Naive thymus-derived CD4-positive, alpha-beta T cell (primary cell): ENCODE measurements at regions not wholly inside any gene's neighbourhood (a gene's known extent, or its start where the extent isn't known, plus 50 kb on each side); places are given as distances from the start of the nearest gene placed in this dataset.
A peak's percentile ranks its signal among the peaks of the same experiment; 100 is the strongest.
"Not testable (repeated sequence)": the region's sequence is repeated elsewhere in the genome, so short reads cannot be mapped to it uniquely, and the experiment has no call there.

Experiments used
- ATAC-seq: fragments of 150-1000 bp; cut with Tn5 transposase; 2 replicates; pipeline ENCODE4 v1.10.0; 2021; ENCODE audit warnings: mild to moderate bottlenecking, moderate library complexity
- CTCF ChIA-PET: fragments of 350-600 bp; sonication (Branson Sonifier 250); formaldehyde crosslinking; loops from one replicate; lab custom pipeline; 2021; ENCODE audit warnings: antibody characterized with exemption; lab: Charles Lee
- POLR2A ChIA-PET: fragments of 350-600 bp; sonication (Branson Sonifier 250); formaldehyde crosslinking; loops from one replicate; lab custom pipeline; 2021; ENCODE audit warnings: antibody characterized with exemption, inconsistent platforms; lab: Charles Lee
- DNase-seq, 9 donors: peaks; one replicate each; pipeline versions ENCODE4 v3.0.0 to v3.0.0-alpha.2; 2020 to 2022; ENCODE audit warnings: mixed read lengths in 1 of 9
- H3K27ac ChIP-seq: one replicate; pipeline ENCODE4 v1.7.0; 2013; ENCODE audit warnings: mild to moderate bottlenecking, low read depth, low read length, moderate library complexity
- H3K27me3 ChIP-seq, 2 donors: one replicate each; pipeline ENCODE4 v1.7.0; 2013; ENCODE audit warnings: low read length in 2 of 2, mild to moderate bottlenecking in 2 of 2, moderate library complexity in 2 of 2; ENCODE audit not compliant: control insufficient read depth in 2 of 2, insufficient read depth in 2 of 2
- H3K36me3 ChIP-seq, 3 experiments: 1 replicate in 2 of 3; 2 replicates in 1 of 3; pipeline ENCODE4 v1.7.0; 2013; ENCODE audit warnings: low read length in 3 of 3, mild to moderate bottlenecking in 3 of 3, moderate library complexity in 1 of 3; ENCODE audit not compliant: insufficient read depth in 3 of 3, control insufficient read depth in 2 of 3
- H3K4me1 ChIP-seq, 2 donors: one replicate each; pipeline ENCODE4 v1.7.0; 2013; ENCODE audit warnings: low read length in 2 of 2, mild to moderate bottlenecking in 2 of 2, moderate library complexity in 1 of 2; ENCODE audit not compliant: control insufficient read depth in 2 of 2, insufficient read depth in 2 of 2
- H3K4me3 ChIP-seq: 2 replicates; pipeline ENCODE4 v1.7.0; 2013; ENCODE audit warnings: mild to moderate bottlenecking, low read length
- H3K9me3 ChIP-seq, 3 experiments: 1 replicate in 2 of 3; 2 replicates in 1 of 3; pipeline ENCODE4 v1.7.0; 2013; ENCODE audit warnings: low read length in 3 of 3; ENCODE audit not compliant: control insufficient read depth in 2 of 3
- H3K27ac Mint-ChIP-seq, 9 donors: one replicate each; pipeline ENCODE4 v1.8.0; 2020 to 2022; ENCODE audit warnings: mixed read lengths in 9 of 9, mild to moderate bottlenecking in 8 of 9, moderate library complexity in 5 of 9, inconsistent platforms in 2 of 9
- H3K27me3 Mint-ChIP-seq, 5 donors: one replicate each; pipeline ENCODE4 v1.8.0; 2021 to 2022; ENCODE audit warnings: mixed read lengths in 5 of 5, mild to moderate bottlenecking in 1 of 5
- H3K36me3 Mint-ChIP-seq, 5 donors: one replicate each; pipeline ENCODE4 v1.8.0; 2020 to 2022; ENCODE audit warnings: mixed read lengths in 5 of 5, mild to moderate bottlenecking in 3 of 5, inconsistent platforms in 1 of 5
- H3K4me1 Mint-ChIP-seq, 7 donors: one replicate each; pipeline ENCODE4 v1.8.0; 2020 to 2022; ENCODE audit warnings: mixed read lengths in 7 of 7, mild to moderate bottlenecking in 3 of 7, inconsistent platforms in 1 of 7
- H3K4me3 Mint-ChIP-seq, 10 donors: one replicate each; pipeline ENCODE4 v1.8.0; 2020 to 2022; ENCODE audit warnings: mild to moderate bottlenecking in 10 of 10, mixed read lengths in 10 of 10, moderate library complexity in 6 of 10, inconsistent platforms in 2 of 10
- H3K9me3 Mint-ChIP-seq, 11 donors: one replicate each; pipeline ENCODE4 v1.8.0; 2020 to 2022; ENCODE audit warnings: mixed read lengths in 11 of 11, mild to moderate bottlenecking in 4 of 11, inconsistent platforms in 1 of 11, moderate library complexity in 1 of 11
- intact Hi-C, 2 donors: fragments of 100-400 bp; cut with micrococcal nuclease; formaldehyde crosslinking; loops; one replicate each; pipeline ENCODE4 v1.15.1; 2023

DNA sequence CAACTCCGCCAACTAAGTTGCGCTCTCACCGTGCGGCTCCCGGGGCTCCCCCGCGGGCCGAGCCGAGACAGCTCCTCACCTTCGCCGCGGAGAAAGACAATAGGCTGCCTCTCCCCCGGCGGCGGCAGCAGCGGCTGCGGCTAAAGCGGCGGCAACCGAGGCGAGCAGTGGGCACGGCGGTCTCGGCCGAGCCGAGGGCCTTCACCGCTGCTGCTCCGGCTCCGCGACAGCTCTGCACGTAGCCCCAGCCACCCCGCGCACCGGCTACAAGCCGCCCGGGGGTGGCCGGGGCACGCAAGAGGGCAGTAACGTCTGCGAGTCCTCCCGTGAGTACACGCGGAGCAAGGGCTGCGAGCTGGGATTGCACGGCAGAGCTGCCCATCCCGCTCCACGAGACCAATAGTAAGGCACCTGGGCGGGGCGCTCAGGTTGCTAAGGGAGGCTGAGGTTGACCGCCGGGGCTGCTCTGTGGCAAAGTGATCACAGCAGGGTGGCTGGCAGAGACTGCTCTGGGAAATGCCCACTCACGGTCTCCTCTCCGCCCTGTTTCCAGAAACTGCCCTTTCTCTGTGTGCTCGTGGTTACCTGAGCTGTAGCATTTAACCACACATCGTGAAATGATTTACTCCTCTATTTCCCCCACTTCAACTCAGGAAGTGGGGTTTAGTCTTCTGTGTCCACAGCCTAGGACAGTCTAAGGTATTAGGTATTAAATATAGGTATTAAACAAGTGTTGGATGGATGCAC lies 145.8 kb upstream of the AKAP13 start:
- H3K27me3 ChIP-seq, POLR2A ChIA-PET, H3K9me3 ChIP-seq, H3K9me3 Mint-ChIP-seq, H3K4me1 ChIP-seq, H3K27ac Mint-ChIP-seq, CTCF ChIA-PET, H3K27ac ChIP-seq, H3K36me3 ChIP-seq, H3K4me3 ChIP-seq, intact Hi-C loops, H3K36me3 Mint-ChIP-seq, H3K4me1 Mint-ChIP-seq, ATAC-seq, H3K27me3 Mint-ChIP-seq: not testable (repeated sequence)
- peak in 3 of 9 donors; percentile 24 to 58 (median 55) for DNase-seq
- peak overlapping the region in 5 of 10 donors; percentile 11 to 53 (median 27) for H3K4me3 Mint-ChIP-seq

DNA sequence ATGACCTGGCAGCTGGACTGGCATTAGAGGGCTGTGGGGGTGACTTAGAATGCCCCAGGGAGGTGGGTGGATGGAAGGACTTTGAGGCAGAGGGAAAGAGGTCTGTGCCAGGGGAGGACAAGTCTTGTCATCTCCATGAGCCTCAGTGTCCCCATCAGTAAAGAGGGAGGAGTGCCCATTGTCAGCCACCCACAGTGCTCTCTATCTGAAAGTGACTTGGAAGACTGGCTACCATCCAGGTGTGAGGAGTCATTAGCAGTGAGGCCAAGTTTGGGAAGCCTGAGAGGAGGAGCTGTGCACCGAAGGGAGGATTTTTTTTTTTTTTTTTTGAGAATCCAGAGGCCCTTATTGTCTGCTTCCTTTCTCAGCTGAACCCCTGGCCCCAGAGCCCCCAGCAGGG lies 136.3 kb upstream of the AKAP13 start:
- H3K9me3 Mint-ChIP-seq, H3K9me3 ChIP-seq, H3K27ac Mint-ChIP-seq, POLR2A ChIA-PET, H3K36me3 Mint-ChIP-seq, H3K27me3 ChIP-seq, H3K27me3 Mint-ChIP-seq, CTCF ChIA-PET, H3K4me1 Mint-ChIP-seq, H3K27ac ChIP-seq, intact Hi-C loops, ATAC-seq, H3K4me3 Mint-ChIP-seq, H3K4me3 ChIP-seq, H3K36me3 ChIP-seq, H3K4me1 ChIP-seq, DNase-seq: not testable (repeated sequence)

DNA sequence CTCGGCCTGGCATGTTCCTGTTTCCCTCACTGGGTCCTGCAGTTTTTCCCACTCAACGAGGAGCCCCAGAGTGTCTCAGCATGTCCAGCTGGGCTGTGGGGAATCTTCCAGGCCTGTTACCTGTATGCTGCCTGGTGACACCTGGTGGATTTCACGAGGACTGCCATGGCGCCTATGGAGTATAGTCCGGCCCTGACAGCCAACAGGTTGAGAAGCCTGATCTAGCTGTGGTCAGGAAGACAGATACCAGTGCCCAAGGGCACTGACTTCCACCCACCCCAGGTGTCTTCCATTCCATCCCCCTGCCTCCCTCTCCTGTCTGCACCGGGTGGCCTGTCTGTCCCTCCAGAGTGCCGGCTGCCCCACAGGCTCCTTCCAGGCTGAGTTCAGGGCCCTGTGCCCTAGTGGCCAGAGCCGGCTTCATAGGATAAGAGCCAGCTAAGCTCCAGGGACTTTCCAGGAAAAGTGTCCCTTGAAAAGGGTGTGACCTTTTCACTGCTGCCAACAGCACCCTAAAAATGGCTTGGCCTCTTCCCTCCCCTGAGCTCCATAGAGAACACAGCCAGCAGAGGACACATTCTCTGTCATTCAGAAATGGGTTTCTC lies 129.4 kb upstream of the AKAP13 start:
- ATAC-seq, H3K36me3 ChIP-seq, H3K4me1 ChIP-seq, H3K9me3 Mint-ChIP-seq, H3K4me1 Mint-ChIP-seq, H3K4me3 ChIP-seq, intact Hi-C loops, H3K27me3 Mint-ChIP-seq, CTCF ChIA-PET, H3K27me3 ChIP-seq, H3K27ac Mint-ChIP-seq, DNase-seq, H3K9me3 ChIP-seq, H3K4me3 Mint-ChIP-seq, POLR2A ChIA-PET, H3K36me3 Mint-ChIP-seq, H3K27ac ChIP-seq: not testable (repeated sequence)

DNA sequence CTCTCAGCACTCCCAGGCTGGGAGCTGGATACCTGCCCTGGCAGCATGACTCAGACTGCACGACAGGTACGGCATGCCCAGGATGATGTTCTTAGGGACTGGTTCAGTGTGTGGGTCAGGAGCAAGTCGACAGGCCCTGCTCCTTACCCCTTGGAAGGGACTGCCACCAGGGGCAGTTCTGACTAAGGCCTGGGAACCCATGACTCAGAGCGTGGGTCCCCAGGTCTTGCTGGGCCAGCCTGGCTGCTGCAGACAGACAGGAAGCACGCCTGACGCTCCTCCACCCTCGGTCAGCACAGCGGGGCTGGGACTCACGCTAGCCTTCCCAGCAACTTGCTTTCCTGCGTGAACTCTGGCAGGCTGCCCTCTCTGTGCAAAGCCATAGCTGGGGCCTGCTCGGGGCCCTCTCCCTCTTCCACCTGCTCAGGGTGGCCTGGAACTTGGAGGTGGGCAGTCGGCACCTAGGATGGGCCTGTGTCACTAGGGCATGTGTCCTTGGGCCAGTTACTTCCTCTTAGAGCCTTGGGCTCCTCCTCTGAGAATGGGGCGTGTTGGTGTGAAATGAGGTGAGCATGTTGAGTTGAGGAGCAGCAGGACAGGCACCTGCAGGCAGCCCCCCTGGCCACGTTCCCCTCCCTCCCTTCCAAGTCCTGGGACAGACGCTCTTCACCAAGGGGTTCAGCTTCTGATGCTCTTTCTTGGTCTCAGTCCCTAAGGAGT lies 127.0 kb upstream of the AKAP13 start:
- ATAC-seq: not testable (repeated sequence)

DNA sequence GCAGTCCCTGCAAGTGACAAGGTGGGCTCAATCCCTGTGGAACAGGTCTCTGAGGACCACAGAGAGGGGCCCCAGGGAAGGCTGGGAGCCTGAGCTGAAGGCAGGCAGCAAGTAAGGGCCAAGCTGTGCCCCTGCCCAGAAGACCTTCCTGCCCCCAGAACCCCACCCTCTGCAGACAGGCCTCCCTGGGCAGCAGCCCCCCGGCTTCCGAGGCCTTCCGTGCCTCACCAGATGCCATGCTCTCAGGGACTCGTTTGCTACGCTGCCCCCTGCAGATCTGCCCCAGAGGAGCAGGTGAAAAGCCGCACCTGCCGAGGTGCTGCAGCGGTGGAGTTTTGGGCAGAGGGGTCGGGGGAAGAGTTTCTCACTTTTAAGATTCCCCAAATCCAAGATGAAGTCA lies 125.4 kb upstream of the AKAP13 start:
- DNase-seq, H3K9me3 Mint-ChIP-seq, H3K4me1 ChIP-seq, H3K36me3 Mint-ChIP-seq, POLR2A ChIA-PET, H3K4me3 Mint-ChIP-seq, H3K27ac Mint-ChIP-seq, ATAC-seq, H3K27me3 Mint-ChIP-seq, H3K4me3 ChIP-seq, H3K36me3 ChIP-seq, intact Hi-C loops, H3K27ac ChIP-seq, CTCF ChIA-PET, H3K27me3 ChIP-seq, H3K9me3 ChIP-seq: not testable (repeated sequence)
- peaks cover 0 to 10% (median 3%) of the 10 kb centered on the region in 7 donors for H3K4me1 Mint-ChIP-seq

More for the DNA sequence above, 127.0 kb upstream of the AKAP13 start:
- H3K9me3 ChIP-seq, H3K4me3 Mint-ChIP-seq, H3K4me3 ChIP-seq, H3K36me3 Mint-ChIP-seq, H3K27ac Mint-ChIP-seq, intact Hi-C loops, H3K27me3 ChIP-seq, DNase-seq, CTCF ChIA-PET, POLR2A ChIA-PET, H3K27me3 Mint-ChIP-seq, H3K4me1 ChIP-seq, H3K36me3 ChIP-seq, H3K9me3 Mint-ChIP-seq, H3K27ac ChIP-seq: not testable (repeated sequence)
- H3K4me1 Mint-ChIP-seq: peaks cover 0 to 10% (median 0%) of the 10 kb centered on the region in 7 donors

DNA sequence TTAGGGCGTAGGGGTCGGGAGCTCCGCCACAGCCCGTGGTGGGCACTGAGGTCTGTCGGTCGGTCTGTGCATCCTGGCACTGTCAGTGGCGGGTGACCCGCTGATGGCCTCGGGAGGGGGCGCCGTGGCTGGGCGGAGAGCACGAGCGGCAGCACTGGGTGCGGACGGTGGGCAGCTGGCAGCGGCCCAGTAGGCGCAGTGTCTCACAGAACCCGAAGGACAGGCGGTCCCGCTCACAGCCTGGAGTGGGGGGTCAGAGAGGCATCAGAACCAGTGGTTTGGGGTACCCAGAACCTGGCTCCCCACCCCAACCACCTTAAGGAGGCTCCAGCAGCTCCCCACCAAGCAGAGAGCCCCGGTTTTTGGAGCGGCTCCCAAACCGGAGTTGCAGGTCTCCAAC lies 124.9 kb upstream of the AKAP13 start:
- CTCF ChIA-PET, H3K27me3 Mint-ChIP-seq, H3K36me3 Mint-ChIP-seq, H3K36me3 ChIP-seq, H3K4me3 Mint-ChIP-seq, H3K9me3 Mint-ChIP-seq, H3K27ac Mint-ChIP-seq, intact Hi-C loops, H3K4me3 ChIP-seq, H3K27ac ChIP-seq, H3K27me3 ChIP-seq, POLR2A ChIA-PET, H3K9me3 ChIP-seq, H3K4me1 ChIP-seq, ATAC-seq, DNase-seq: not testable (repeated sequence)
- peaks cover 0 to 10% (median 3%) of the 10 kb centered on the region in 7 donors for H3K4me1 Mint-ChIP-seq
